ENCODE measurements at regions not wholly inside any gene's neighbourhood (a gene's known extent, or its start where the extent isn't known, plus 50 kb on each side); places are given as distances from the start of the nearest gene placed in this dataset.

DNA sequence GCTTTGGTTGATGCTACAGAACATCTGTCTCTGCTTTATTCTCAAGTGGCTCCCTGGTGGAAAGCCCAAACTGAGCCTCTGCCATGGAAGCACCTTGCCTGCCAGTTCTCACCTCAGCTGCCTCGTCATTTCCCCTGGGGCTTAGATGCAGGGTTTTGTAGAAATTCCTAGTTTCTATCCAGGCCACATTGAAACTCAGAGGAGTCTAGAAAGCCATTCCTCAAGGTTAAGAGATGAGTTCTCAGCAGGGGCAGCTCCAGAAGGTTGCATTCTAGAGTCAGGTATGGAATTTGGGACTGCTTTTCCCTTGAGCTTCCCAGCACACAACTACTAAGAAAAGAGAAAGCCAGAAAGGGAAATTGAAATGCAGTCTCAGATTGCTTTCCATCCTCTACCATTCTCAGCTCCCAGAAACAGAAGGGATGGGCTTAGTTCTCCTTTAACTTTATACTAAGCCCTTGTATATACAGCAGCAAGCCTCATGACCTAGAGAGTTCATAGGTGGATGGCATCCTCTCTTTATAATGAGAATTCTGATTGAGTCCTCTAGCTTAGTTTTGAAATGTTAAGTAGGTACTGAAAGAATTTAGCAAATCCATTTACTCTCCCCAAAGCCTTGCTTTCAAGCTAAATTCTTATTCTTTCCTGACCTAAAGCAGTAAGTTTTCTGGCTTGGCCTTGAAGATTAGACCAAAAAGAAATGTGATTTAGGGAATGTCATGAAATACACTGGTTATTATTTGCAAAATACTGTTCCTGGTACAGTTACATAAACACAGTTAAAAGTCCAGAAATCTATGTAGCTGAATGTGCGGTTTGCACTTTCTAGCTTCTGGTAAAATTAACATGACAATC is 66.0 kb upstream of the MEF2C start:
- H3K4me1 Mint-ChIP-seq (ENCODE audit: low read depth): no peaks in the 10 kb centered on the region
- DNase-seq (ENCODE audit: low spot score, unreplicated experiment): no peak
- peaks cover 6% of the 10 kb centered on the region for H3K27me3 Mint-ChIP-seq
- H3K36me3 Mint-ChIP-seq (ENCODE audit: insufficient read depth): no peaks in the 10 kb centered on the region
- no peak overlapping the region for H3K27ac Mint-ChIP-seq
- no peak for TF ChIP-seq CTCF (IDR thresholded peaks at IDR 0.05; ENCODE audit: unreplicated experiment)
- no peaks in the 10 kb centered on the region for H3K9me3 Mint-ChIP-seq (ENCODE audit: low read depth)
- no peak overlapping the region for H3K4me3 Mint-ChIP-seq (ENCODE audit: low read depth)

DNA sequence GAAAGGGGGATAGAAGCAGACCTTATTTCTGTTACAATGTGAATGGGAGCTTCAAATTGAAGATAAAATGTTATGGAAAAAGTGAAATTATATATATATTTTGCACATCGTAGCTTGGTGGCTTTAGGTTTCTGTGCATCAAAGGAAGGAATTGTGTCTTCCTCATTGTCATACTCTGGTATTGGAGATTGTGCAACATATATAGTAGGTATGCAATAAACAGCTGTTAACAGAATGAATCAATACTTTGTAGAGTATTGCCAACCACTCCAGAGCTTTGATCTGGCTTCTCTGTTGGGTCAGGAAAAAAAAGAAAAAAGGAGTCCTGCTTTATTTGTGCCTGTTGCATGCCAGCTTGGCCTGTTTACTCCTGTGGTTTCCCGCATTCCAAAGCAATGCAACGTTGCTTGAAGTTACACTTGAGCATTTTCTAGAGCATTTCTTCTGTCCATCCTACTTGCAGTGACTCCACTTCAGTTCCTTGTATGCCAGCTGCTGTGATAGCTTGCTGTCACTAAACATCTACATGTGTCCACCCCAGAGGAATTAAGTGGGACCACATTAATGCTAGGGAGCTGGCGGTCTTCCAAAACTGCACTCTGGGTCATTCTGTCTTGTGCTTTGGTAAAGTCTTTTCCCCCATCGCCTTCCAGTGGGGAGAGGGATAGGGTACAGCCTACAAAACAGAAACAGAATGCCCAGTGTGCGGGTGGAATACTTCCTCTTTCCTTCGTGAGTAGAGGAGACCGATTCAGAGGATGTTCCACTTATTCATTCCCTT is 62.0 kb upstream of the MEF2C start:
- peaks cover 2% of the 10 kb centered on the region for H3K4me1 Mint-ChIP-seq (ENCODE audit: low read depth)
- H3K27me3 Mint-ChIP-seq: peaks cover 6% of the 10 kb centered on the region
- DNase-seq (ENCODE audit: low spot score, unreplicated experiment): no peak
- H3K36me3 Mint-ChIP-seq (ENCODE audit: insufficient read depth): no peaks in the 10 kb centered on the region
- no peak overlapping the region for H3K27ac Mint-ChIP-seq
- TF ChIP-seq CTCF (IDR thresholded peaks at IDR 0.05; ENCODE audit: unreplicated experiment): no peak
- no peaks in the 10 kb centered on the region for H3K9me3 Mint-ChIP-seq (ENCODE audit: low read depth)
- H3K4me3 Mint-ChIP-seq (ENCODE audit: low read depth): no peak overlapping the region

DNA sequence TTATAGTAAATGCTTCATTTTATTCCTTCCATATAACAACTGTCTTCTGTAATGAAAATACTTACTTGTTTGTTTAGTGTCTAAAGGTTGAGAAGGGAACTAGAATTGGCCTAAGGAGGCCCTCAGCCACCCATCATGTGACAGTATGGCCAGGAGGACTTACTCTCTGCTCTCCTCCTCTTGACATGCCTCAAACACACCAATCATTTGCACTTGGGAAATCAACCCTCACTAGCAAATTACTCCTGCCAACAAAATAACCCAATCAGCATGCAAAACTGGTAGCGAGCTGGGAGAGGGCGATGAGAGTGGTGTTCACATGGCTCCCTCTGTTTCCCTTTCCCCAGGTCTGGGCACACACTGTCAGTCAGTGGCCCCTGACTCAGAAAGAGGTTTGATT is 58.6 kb upstream of the MEF2C start:
- Mint-ChIP-seq H3K27ac (no peak overlapping the region), H3K9me3 (ENCODE audit: low read depth) (no peaks in the 10 kb centered on the region), H3K36me3 (ENCODE audit: insufficient read depth) (no peaks in the 10 kb centered on the region), H3K4me3 (ENCODE audit: low read depth) (no peak overlapping the region), H3K27me3 (no peaks in the 10 kb centered on the region), H3K4me1 (ENCODE audit: low read depth) (peaks cover 2% of the 10 kb centered on the region)
- TF ChIP-seq CTCF (IDR thresholded peaks at IDR 0.05; ENCODE audit: unreplicated experiment): no peak
- no peak for DNase-seq (ENCODE audit: low spot score, unreplicated experiment)

DNA sequence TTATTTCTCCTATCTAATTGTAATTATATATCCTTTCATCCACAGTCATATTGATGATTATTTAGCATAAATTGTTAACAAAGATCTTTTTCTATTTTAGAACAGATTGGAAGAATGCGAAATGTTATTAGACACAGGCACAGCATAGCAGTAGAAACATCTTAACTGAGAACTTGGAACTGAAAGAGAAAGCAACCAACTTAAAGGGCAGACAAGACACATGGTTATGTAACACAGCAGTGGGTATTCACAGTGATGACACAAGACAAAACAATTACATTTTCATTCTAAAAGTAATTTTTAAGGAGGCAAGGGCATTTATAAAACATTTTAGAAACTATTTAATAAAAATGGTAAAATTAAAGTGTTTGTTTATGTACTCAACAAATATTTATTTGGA is 57.7 kb upstream of the MEF2C start:
- no peaks in the 10 kb centered on the region for H3K36me3 Mint-ChIP-seq (ENCODE audit: insufficient read depth)
- no peaks in the 10 kb centered on the region for H3K9me3 Mint-ChIP-seq (ENCODE audit: low read depth)
- DNase-seq (ENCODE audit: low spot score, unreplicated experiment): no peak
- H3K27ac Mint-ChIP-seq: no peak overlapping the region
- peaks cover 2% of the 10 kb centered on the region for H3K4me1 Mint-ChIP-seq (ENCODE audit: low read depth)
- no peak for TF ChIP-seq CTCF (IDR thresholded peaks at IDR 0.05; ENCODE audit: unreplicated experiment)
- H3K4me3 Mint-ChIP-seq (ENCODE audit: low read depth): no peak overlapping the region
- H3K27me3 Mint-ChIP-seq: no peaks in the 10 kb centered on the region

DNA sequence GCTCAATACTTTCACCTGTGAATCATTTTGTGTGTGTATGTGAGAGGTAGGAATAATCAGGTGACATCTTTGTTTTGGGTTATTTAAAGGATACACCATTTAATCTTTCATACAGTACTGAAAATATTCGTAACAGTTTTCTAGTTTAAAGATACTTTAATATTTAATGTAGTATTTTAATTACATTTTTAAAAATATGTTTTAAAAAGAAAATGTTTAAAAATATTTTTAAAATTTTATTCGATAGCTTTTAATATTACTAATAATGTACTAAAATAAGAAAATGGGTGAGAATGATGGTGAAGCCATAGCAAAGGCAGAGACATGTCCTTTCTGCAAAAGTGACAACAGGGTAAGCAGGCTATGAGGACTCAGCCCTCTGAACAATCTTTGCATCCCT is 56.3 kb upstream of the MEF2C start:
- H3K27ac Mint-ChIP-seq: no peak overlapping the region
- H3K9me3 Mint-ChIP-seq (ENCODE audit: low read depth): no peaks in the 10 kb centered on the region
- no peaks in the 10 kb centered on the region for H3K27me3 Mint-ChIP-seq
- peaks cover 2% of the 10 kb centered on the region for H3K4me1 Mint-ChIP-seq (ENCODE audit: low read depth)
- no peaks in the 10 kb centered on the region for H3K36me3 Mint-ChIP-seq (ENCODE audit: insufficient read depth)
- no peak for DNase-seq (ENCODE audit: low spot score, unreplicated experiment)
- H3K4me3 Mint-ChIP-seq (ENCODE audit: low read depth): no peak overlapping the region
- no peak for TF ChIP-seq CTCF (IDR thresholded peaks at IDR 0.05; ENCODE audit: unreplicated experiment)
